ENCODE measurements at regions not wholly inside any gene's neighbourhood (a gene's known extent, or its start where the extent isn't known, plus 50 kb on each side); places are given as distances from the start of the nearest gene placed in this dataset.
"Not testable (repeated sequence)": the region's sequence is repeated elsewhere in the genome, so short reads cannot be mapped to it uniquely, and the experiment has no call there.

GRCh38 chr10:64182671-64183070 is 661.5 kb downstream of the REEP3 start:
- TF ChIP-seq, protein P1, sequence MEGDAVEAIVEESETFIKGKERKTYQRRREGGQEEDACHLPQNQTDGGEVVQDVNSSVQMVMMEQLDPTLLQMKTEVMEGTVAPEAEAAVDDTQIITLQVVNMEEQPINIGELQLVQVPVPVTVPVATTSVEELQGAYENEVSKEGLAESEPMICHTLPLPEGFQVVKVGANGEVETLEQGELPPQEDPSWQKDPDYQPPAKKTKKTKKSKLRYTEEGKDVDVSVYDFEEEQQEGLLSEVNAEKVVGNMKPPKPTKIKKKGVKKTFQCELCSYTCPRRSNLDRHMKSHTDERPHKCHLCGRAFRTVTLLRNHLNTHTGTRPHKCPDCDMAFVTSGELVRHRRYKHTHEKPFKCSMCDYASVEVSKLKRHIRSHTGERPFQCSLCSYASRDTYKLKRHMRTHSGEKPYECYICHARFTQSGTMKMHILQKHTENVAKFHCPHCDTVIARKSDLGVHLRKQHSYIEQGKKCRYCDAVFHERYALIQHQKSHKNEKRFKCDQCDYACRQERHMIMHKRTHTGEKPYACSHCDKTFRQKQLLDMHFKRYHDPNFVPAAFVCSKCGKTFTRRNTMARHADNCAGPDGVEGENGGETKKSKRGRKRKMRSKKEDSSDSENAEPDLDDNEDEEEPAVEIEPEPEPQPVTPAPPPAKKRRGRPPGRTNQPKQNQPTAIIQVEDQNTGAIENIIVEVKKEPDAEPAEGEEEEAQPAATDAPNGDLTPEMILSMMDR (IDR thresholded peaks at IDR 0.05), result no peak
- no peaks in the 10 kb centered on the region for H3K9me3 ChIP-seq
- H3K27ac ChIP-seq, result no peak overlapping the region
- H3K27me3 ChIP-seq, result no peaks in the 10 kb centered on the region
- no peak overlapping the region for H3K4me3 ChIP-seq (ENCODE audit: low read depth in 1 of 2, low read length in 1 of 2)
- no peaks in the 10 kb centered on the region for H3K4me1 ChIP-seq (ENCODE audit: control insufficient read depth in 1 of 2, insufficient read depth in 1 of 2, low read depth in 1 of 2, low read length in 1 of 2)
- H3K36me3 ChIP-seq, result no peaks in the 10 kb centered on the region

DNA sequence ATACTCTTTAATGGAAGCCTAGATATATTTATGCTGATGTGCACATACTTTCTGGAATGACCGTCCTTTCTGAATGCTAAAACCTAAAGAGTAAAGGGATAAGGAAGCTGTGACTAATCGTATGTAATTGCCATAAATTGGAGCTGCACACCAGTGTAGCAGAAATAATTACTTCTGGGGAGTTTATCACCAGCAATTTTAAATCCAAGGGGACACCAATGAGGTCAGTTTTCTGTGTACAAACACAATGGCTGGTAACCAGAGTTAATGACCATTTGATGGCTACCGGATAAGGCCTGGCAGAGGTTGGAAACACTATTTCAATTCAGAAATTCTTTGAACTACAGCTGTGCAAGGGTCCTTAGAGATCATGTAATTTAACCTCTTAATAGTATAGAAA is 670.1 kb downstream of the REEP3 start:
- Histone ChIP-seq H3K27ac (no peak overlapping the region), H3K4me3 (ENCODE audit: low read depth in 1 of 2, low read length in 1 of 2) (no peak overlapping the region), H3K27me3 (no peaks in the 10 kb centered on the region), H3K9me3 (no peaks in the 10 kb centered on the region), H3K36me3 (no peaks in the 10 kb centered on the region), H3K4me1 (ENCODE audit: control insufficient read depth in 1 of 2, insufficient read depth in 1 of 2, low read depth in 1 of 2, low read length in 1 of 2) (no peaks in the 10 kb centered on the region)
- TF ChIP-seq, protein P1 (IDR thresholded peaks at IDR 0.05), result no peak

DNA sequence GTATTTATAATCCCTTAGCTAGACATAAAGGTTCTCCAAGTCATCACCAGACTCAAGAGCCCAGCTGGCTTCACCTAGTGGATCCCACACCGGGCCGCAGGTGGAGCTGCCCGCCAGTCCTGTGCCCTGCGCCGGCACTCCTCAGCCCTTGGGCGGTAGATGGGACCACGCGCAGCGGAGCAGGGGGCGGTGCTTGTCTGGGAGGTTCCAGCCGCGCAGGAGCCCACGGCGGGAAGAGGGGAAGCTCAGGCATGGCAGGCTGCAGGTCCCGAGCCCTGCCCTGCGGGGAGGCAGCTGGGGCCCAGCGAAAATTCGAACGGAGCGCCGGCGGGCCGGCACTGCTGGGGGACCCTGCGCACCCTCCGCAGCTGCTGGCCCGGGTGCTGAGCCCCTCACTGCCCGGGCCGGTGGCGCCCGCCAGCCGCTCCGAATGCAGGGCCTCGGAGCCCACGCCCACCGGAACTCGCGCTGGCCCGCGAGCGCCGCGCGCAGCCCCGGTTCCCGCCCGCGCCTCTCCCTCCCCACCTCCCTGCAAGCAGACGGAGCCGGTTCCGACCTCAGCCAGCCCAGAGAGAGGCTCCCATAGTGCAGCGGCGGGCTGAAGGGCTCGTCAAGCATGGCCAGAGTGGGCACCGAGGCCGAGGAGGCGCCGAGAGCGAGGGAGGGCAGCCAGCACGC is 675.6 kb downstream of the REEP3 start:
- no peaks in the 10 kb centered on the region for H3K36me3 ChIP-seq
- H3K4me3 ChIP-seq (ENCODE audit: low read depth in 1 of 2, low read length in 1 of 2), result no peak overlapping the region
- no peaks in the 10 kb centered on the region for H3K27me3 ChIP-seq
- no peaks in the 10 kb centered on the region for H3K4me1 ChIP-seq (ENCODE audit: control insufficient read depth in 1 of 2, insufficient read depth in 1 of 2, low read depth in 1 of 2, low read length in 1 of 2)
- TF ChIP-seq, protein P1 (IDR thresholded peaks at IDR 0.05), result no peak
- no peaks in the 10 kb centered on the region for H3K9me3 ChIP-seq
- H3K27ac ChIP-seq, result no peak overlapping the region

DNA sequence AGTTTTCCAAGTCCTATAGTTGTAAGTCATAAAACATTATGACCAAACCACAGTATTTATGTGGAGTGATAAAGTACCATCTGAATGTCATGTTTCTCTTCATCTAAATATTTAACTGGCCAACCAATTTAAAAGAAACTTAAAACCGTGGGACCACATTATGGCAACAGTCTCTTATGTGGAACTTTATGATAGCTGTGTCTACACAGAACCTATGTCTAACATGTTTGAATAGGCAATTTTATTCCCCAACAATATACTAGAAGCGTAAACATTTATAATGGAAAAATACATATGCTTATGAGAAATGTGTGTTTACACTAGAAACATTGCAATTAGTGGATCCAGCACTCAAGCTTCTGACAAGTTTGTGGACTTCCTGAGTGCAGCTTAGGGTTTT is 680.7 kb downstream of the REEP3 start:
- TF ChIP-seq, protein P1 (IDR thresholded peaks at IDR 0.05), result no peak
- no peak overlapping the region for H3K27ac ChIP-seq

DNA sequence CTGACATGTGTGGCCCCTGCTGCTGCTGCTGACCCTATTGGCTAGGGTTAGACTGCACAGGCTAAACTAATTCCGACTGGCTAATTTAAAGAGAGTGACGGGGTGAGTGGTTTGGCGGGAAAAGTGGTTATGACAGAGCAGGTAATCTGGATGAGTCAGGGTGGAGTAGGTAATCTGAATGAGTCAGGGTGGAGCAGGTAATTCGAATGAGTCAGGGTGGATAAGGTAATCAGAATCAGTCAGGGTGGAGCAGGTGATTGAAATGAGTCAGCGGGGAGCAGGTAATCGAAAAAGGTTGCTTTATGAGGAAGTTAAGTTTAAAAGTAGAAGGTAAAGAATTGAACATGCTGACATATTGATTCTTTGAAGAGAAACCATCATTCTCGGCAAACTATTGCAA is 683.3 kb downstream of the REEP3 start:
- H3K4me1 ChIP-seq (ENCODE audit: control insufficient read depth in 1 of 2, insufficient read depth in 1 of 2, low read depth in 1 of 2, low read length in 1 of 2); H3K4me3 ChIP-seq (ENCODE audit: low read depth in 1 of 2, low read length in 1 of 2); H3K27ac ChIP-seq; H3K9me3 ChIP-seq; H3K36me3 ChIP-seq; H3K27me3 ChIP-seq: not testable (repeated sequence)

More for the DNA sequence above, 680.7 kb downstream of the REEP3 start:
- no peaks in the 10 kb centered on the region for H3K4me1 ChIP-seq (ENCODE audit: control insufficient read depth in 1 of 2, insufficient read depth in 1 of 2, low read depth in 1 of 2, low read length in 1 of 2)
- no peak overlapping the region for H3K4me3 ChIP-seq (ENCODE audit: low read depth in 1 of 2, low read length in 1 of 2)
- no peaks in the 10 kb centered on the region for H3K27me3 ChIP-seq
- no peaks in the 10 kb centered on the region for H3K9me3 ChIP-seq
- H3K36me3 ChIP-seq, result no peaks in the 10 kb centered on the region

- H3K27me3 ChIP-seq, result no peaks in the 10 kb centered on the region
- no peaks in the 10 kb centered on the region for H3K36me3 ChIP-seq
- H3K9me3 ChIP-seq, result no peaks in the 10 kb centered on the region
- H3K27ac ChIP-seq, result no peak overlapping the region
- H3K4me3 ChIP-seq (ENCODE audit: low read depth in 1 of 2, low read length in 1 of 2), result no peak overlapping the region
- TF ChIP-seq, protein P1 (IDR thresholded peaks at IDR 0.05), result no peak
- no peaks in the 10 kb centered on the region for H3K4me1 ChIP-seq (ENCODE audit: control insufficient read depth in 1 of 2, insufficient read depth in 1 of 2, low read depth in 1 of 2, low read length in 1 of 2)
These were observed 685.2 kb downstream of the REEP3 start for GRCh38 chr10:64206409-64206808.
